ENCODE measurements at regions not wholly inside any gene's neighbourhood (a gene's known extent, or its start where the extent isn't known, plus 50 kb on each side); places are given as distances from the start of the nearest gene placed in this dataset.

- DNase-seq = no peak
Measured at GRCh38 chr18:22114526-22115321, 54.7 kb upstream of the GATA6 start.

DNA sequence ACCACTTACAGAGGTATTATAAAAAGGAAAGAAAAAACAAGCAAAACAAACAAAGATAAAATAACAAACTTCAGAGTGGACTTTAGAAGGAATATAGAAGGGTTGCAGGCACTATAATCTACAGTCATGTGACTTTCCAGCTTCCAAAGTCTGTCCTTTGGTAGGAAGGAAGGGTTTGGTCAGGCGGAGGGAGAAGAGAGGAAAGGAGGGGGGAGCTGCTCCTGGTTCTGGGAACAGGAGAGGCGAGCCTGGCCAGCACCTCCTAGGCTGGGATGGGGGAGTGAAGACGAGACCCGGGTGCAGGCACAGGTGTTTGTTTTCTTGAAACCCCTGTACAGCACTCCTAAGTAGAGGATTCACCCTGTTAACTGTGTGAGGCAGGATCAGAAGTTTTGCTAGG lies 53.8 kb upstream of the GATA6 start:
- DNase-seq = no peak
